Fibroblast of lung (primary cell): ENCODE measurements at regions not wholly inside any gene's neighbourhood (a gene's known extent, or its start where the extent isn't known, plus 50 kb on each side); places are given as distances from the start of the nearest gene placed in this dataset.

Experiments used
- CTCF ChIP-seq, 2 donors: IDR thresholded peaks in 1 of 2; conservative IDR thresholded peaks in 1 of 2; 1 replicate in 1 of 2; 2 replicates in 1 of 2; pipeline ENCODE4 v1.5.1; 2011 to 2012; ENCODE audit warnings: low read length in 2 of 2, control low read depth in 1 of 2, inconsistent platforms in 1 of 2, low read depth in 1 of 2, mild to moderate bottlenecking in 1 of 2
- EZH2 ChIP-seq: IDR thresholded peaks from 2 replicates; pipeline ENCODE4 v1.5.1; 2012; ENCODE audit warnings: low read length, control low read depth, mild to moderate bottlenecking; ENCODE audit errors: missing control alignments

GRCh38 chr2:36177282-36177681, 178.3 kb upstream of the CRIM1 start:
- TF ChIP-seq CTCF (conservative IDR thresholded peaks at IDR 0.05 in 1 of 2, IDR thresholded peaks at IDR 0.05 in 1 of 2; ENCODE audit: low read depth in 1 of 2, low read length in 2 of 2) (no peak), EZH2 (no peak)
